SK-N-SH treated with all-trans-retinoic acid at 6 μM for 48 hours (cell line): ENCODE measurements at regions not wholly inside any gene's neighbourhood (a gene's known extent, or its start where the extent isn't known, plus 50 kb on each side); places are given as distances from the start of the nearest gene placed in this dataset.

Source experiments
- ESRRG ChIP-seq: fragments of 250-450 bp; sonication (Bioruptor Pico); IDR thresholded peaks from 2 replicates; pipeline ENCODE4 v1.6.1; 2021; ENCODE audit warnings: mild to moderate bottlenecking
- RARB ChIP-seq: fragments of 250-450 bp; sonication (Bioruptor Pico); IDR thresholded peaks from 2 replicates; pipeline ENCODE4 v1.8.0; 2021; ENCODE audit warnings: mild to moderate bottlenecking, moderate library complexity
- SNAI2 ChIP-seq: fragments of 250-450 bp; sonication (Bioruptor Pico); IDR thresholded peaks from 2 replicates; pipeline ENCODE4 v1.5.0; 2020; ENCODE audit warnings: mild to moderate bottlenecking, moderate library complexity
- ZFP30 ChIP-seq: fragments of 450-650 bp; formaldehyde crosslinking; IDR thresholded peaks from 2 replicates; pipeline ENCODE4 v1.5.0; 2022; ENCODE audit warnings: mild to moderate bottlenecking, moderate library complexity
- TF ChIP-seq, protein P1 (sequence below): fragments of 250-450 bp; sonication (Bioruptor Pico); IDR thresholded peaks from 2 replicates; pipeline ENCODE4 v1.5.0; 2020; ENCODE audit warnings: mild to moderate bottlenecking, moderate library complexity
- TF ChIP-seq, protein P2 (sequence below): fragments of 250-450 bp; sonication (Bioruptor Pico); IDR thresholded peaks from 2 replicates; pipeline ENCODE4 v1.5.1; 2020; ENCODE audit warnings: low read depth, mild to moderate bottlenecking, moderate library complexity

DNA sequence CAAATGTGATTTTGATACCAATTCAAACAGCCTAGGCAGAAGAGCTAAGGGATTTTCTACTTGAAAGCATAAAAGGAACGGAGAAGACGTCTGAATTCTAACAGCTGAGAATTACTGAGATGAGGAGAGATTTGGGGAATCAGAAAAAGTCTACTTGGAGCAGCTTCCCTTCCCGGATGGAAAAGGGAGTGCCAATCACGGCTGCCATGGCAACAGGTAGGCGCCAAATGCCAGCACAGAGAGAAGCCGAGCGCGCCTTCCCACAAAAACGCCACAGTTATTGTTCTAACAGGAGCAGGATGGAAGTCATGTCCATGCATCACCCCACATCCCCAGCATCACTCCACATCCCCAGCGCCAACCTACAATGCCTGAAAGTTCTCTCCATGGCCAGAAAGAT lies 63.5 kb upstream of the PRR20G start:
- TF ChIP-seq, protein P1, sequence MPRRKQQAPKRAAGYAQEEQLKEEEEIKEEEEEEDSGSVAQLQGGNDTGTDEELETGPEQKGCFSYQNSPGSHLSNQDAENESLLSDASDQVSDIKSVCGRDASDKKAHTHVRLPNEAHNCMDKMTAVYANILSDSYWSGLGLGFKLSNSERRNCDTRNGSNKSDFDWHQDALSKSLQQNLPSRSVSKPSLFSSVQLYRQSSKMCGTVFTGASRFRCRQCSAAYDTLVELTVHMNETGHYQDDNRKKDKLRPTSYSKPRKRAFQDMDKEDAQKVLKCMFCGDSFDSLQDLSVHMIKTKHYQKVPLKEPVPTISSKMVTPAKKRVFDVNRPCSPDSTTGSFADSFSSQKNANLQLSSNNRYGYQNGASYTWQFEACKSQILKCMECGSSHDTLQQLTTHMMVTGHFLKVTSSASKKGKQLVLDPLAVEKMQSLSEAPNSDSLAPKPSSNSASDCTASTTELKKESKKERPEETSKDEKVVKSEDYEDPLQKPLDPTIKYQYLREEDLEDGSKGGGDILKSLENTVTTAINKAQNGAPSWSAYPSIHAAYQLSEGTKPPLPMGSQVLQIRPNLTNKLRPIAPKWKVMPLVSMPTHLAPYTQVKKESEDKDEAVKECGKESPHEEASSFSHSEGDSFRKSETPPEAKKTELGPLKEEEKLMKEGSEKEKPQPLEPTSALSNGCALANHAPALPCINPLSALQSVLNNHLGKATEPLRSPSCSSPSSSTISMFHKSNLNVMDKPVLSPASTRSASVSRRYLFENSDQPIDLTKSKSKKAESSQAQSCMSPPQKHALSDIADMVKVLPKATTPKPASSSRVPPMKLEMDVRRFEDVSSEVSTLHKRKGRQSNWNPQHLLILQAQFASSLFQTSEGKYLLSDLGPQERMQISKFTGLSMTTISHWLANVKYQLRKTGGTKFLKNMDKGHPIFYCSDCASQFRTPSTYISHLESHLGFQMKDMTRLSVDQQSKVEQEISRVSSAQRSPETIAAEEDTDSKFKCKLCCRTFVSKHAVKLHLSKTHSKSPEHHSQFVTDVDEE (CRISPR knock-in tag), result no peak
- TF ChIP-seq RARB (CRISPR knock-in tag) (no peak), SNAI2 (CRISPR knock-in tag) (no peak), ESRRG (no peak), ZFP30 (no peak)
- TF ChIP-seq, protein P2, sequence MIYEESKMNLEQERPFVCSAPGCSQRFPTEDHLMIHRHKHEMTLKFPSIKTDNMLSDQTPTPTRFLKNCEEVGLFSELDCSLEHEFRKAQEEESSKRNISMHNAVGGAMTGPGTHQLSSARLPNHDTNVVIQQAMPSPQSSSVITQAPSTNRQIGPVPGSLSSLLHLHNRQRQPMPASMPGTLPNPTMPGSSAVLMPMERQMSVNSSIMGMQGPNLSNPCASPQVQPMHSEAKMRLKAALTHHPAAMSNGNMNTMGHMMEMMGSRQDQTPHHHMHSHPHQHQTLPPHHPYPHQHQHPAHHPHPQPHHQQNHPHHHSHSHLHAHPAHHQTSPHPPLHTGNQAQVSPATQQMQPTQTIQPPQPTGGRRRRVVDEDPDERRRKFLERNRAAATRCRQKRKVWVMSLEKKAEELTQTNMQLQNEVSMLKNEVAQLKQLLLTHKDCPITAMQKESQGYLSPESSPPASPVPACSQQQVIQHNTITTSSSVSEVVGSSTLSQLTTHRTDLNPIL (CRISPR knock-in tag), result no peak
